Heart left ventricle (tissue), 13 donors: ENCODE measurements at regions not wholly inside any gene's neighbourhood (a gene's known extent, or its start where the extent isn't known, plus 50 kb on each side); places are given as distances from the start of the nearest gene placed in this dataset.

ENCODE experiments used
- CTCF ChIP-seq, 12 donors: fragments of 200-600 bp; sonication (generic) in 4 of 12; IDR thresholded peaks; one replicate each; pipeline versions ENCODE4 v1.5.0 to v1.8.0; 2018 to 2022; ENCODE audit warnings: antibody characterized with exemption in 12 of 12, mild to moderate bottlenecking in 5 of 12
- POLR2A ChIP-seq, 2 donors: fragments of 450-650 bp; IDR thresholded peaks; one replicate each; pipeline ENCODE4 v1.6.1; 2017; ENCODE audit warnings: antibody characterized with exemption in 2 of 2, mild to moderate bottlenecking in 2 of 2, moderate library complexity in 2 of 2
- donor health status: ischemic (EF 13 %, LVEDD 7.1; RV severe dilation, severe dysfunction).
- donor health status: DM: no; HTN: yes; CAD: no.
- donor health status: DM: no; HTN: no; CAD: no.
- donor health status: ischemic (EF 25% LVEDD 6.9; RV normal size, moderate dysfunction).
- donor health status: ischemic (EF 25% LVEDD 5.7; RV mildly dilated, moderate dysfunction).
- donor health status: ischemic (EF 35%, LVEDD 5.7; RV mildly dilated, moderate dysfunction).
- donor health status: nonischemic (EF 11% LVEDD 7.7; RV severe dilation, severe dysfunction).
- donor health status: DM: yes; HTN: yes; CAD: no.
- donor health status: PGD.
- donor health status: ischemic (EF 29% LVEDD 5.4; RV normal size, mild dysfunction).
- donor health status: nonischemic (EF 23%, LVEDD 6.1; RV moderate dilation, normal function).

GRCh38 chr11:96755209-96755608 is 365.4 kb downstream of the JRKL start:
- no peak for TF ChIP-seq CTCF (IDR thresholded peaks at IDR 0.05)
- TF ChIP-seq POLR2A (IDR thresholded peaks at IDR 0.05), result no peak
